Ovary (tissue), 7 donors: ENCODE measurements at regions not wholly inside any gene's neighbourhood (a gene's known extent, or its start where the extent isn't known, plus 50 kb on each side); places are given as distances from the start of the nearest gene placed in this dataset.

Experiments
- DNase-seq, 5 donors: peaks; one replicate each; pipeline ENCODE4 v3.0.0-alpha.2; 2019 to 2020
- H3K27ac ChIP-seq, 2 donors: fragments of 200-600 bp; one replicate each; pipeline versions ENCODE4 v1.5.1 to v1.8.0; 2019 to 2022
- H3K27me3 ChIP-seq: fragments of 200-600 bp; one replicate; pipeline ENCODE4 v1.8.0; 2022
- H3K36me3 ChIP-seq: fragments of 200-600 bp; sonication (generic); one replicate; pipeline ENCODE4 v1.5.1; 2019
- H3K4me1 ChIP-seq: one replicate; pipeline ENCODE4 v1.8.1; 2013; ENCODE audit warnings: mild to moderate bottlenecking, moderate library complexity; ENCODE audit not compliant: insufficient read depth
- H3K4me3 ChIP-seq: fragments of 200-600 bp; sonication (generic); one replicate; pipeline ENCODE4 v1.5.1; 2017
- H3K9me3 ChIP-seq, 2 donors: fragments of 200-600 bp in 1 of 2; sonication (generic) in 1 of 2; one replicate each; pipeline versions ENCODE4 v1.5.1 to v1.8.1; 2013 to 2019; ENCODE audit warnings: mild to moderate bottlenecking in 1 of 2, moderate library complexity in 1 of 2
- EP300 ChIP-seq: sonication (generic); formaldehyde crosslinking; IDR thresholded peaks from one replicate; pipeline ENCODE4 v1.6.1; 2017; ENCODE audit warnings: antibody characterized with exemption
- POLR2A ChIP-seq: fragments of 450-650 bp; IDR thresholded peaks from one replicate; pipeline ENCODE4 v1.6.1; 2017; ENCODE audit warnings: antibody characterized with exemption, mild to moderate bottlenecking, moderate library complexity
- WGBS, 3 donors: extraction: QIAGEN DNeasy Blood & Tissue Kit in 1 of 3; methylation state at CpG; one replicate each; pipeline versions ENCODE4 v1.1.5 to v1.1.7; 2013 to 2017; 5-methylcytosine and 5-hydroxymethylcytosine counted together
- intact Hi-C, 4 donors: fragments of 100-400 bp; cut with DNase I; formaldehyde crosslinking; loops; one replicate each; pipeline versions ENCODE4 v1.11.0 to v1.15.1; 2022 to 2023
- TF ChIP-seq, protein P1 (sequence below), 3 donors: fragments of 450-650 bp in 2 of 3; fragments of 200-600 bp in 1 of 3; IDR thresholded peaks; one replicate each; pipeline versions ENCODE4 v1.5.1 to v1.8.0; 2016 to 2022; ENCODE audit warnings: antibody characterized with exemption in 3 of 3, mild to moderate bottlenecking in 1 of 3
- donor health status: DM: no; HTN: no; CAD: no; lungs with moderate emphysema.
- donor health status: DM: no; HTN: no; CAD: no.
- donor health status: Bipolar disorder and iron deficiency.
- donor health status: DM: no; HTN: no; CAD: no.
- donor health status: DM: yes; HTN: yes; CAD: no.

GRCh38 chr20:48422242-48422960 lies 405.4 kb downstream of the PREX1 start:
- Histone ChIP-seq H3K36me3 (no peaks in the 10 kb centered on the region), H3K9me3 (no peaks in the 10 kb centered on the region), H3K27me3 (no peaks in the 10 kb centered on the region), H3K4me3 (no peak overlapping the region), H3K27ac (no peak overlapping the region), H3K4me1 (no peaks in the 10 kb centered on the region)
- intact Hi-C loops, result no loop called here
- no peak for DNase-seq
- no peak for TF ChIP-seq EP300
- 93 to 96% (median 94%) methylated on average over 3 of the region's 3 CpGs for WGBS, 3 donors

DNA sequence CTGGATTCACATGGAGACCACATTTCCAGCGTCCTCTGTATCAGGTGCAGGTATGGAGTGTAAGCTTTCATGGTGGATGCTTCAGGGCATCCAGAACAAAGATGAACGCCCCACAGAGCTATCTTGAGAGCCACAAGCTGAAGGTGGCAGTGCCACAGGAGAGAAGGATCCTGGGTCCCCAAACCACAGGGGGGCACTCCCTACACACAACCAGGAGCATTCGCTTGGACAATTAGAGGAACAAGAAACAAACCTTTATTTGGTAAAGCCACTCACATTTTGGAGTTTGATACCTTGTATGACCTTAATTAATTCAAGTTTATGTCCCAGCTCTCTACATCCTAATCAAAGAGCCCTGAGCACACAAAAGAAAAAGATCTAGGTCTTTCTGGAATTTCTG lies 406.3 kb downstream of the PREX1 start:
- no peaks in the 10 kb centered on the region for H3K36me3 ChIP-seq

DNA sequence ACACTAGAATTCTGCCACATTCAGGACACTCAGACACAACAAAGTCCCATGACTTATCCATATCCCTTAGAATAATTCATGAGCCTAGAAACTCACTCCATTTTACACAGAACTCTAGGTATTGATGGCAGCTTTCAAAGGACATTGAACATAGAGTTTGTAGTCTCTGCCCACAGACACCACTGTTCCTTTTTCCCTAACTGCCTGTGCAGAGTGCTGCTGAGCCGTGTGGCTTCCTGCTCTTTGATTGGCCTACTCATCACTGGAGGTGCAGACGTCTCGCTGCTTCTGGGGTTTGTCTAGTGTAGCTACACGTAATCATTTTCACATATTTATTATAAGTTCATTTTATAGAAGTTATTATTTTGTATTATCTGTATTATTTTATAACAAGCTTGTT lies 407.6 kb downstream of the PREX1 start:
- no peak overlapping the region for H3K4me3 ChIP-seq
- H3K9me3 ChIP-seq, result no peaks in the 10 kb centered on the region
- no peak overlapping the region for H3K27ac ChIP-seq
- no peaks in the 10 kb centered on the region for H3K27me3 ChIP-seq
- no peak for DNase-seq
- no peak for TF ChIP-seq EP300
- TF ChIP-seq POLR2A, result no peak
- TF ChIP-seq, protein P1, sequence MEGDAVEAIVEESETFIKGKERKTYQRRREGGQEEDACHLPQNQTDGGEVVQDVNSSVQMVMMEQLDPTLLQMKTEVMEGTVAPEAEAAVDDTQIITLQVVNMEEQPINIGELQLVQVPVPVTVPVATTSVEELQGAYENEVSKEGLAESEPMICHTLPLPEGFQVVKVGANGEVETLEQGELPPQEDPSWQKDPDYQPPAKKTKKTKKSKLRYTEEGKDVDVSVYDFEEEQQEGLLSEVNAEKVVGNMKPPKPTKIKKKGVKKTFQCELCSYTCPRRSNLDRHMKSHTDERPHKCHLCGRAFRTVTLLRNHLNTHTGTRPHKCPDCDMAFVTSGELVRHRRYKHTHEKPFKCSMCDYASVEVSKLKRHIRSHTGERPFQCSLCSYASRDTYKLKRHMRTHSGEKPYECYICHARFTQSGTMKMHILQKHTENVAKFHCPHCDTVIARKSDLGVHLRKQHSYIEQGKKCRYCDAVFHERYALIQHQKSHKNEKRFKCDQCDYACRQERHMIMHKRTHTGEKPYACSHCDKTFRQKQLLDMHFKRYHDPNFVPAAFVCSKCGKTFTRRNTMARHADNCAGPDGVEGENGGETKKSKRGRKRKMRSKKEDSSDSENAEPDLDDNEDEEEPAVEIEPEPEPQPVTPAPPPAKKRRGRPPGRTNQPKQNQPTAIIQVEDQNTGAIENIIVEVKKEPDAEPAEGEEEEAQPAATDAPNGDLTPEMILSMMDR (IDR thresholded peaks at IDR 0.05), result no peak
- H3K4me1 ChIP-seq, result no peaks in the 10 kb centered on the region
- WGBS, 3 donors, result 86 to 90% (median 88%) methylated on average over 4 of the region's 4 CpGs
- intact Hi-C loops, result no loop called here
- no peaks in the 10 kb centered on the region for H3K36me3 ChIP-seq

More for the DNA sequence above, 406.3 kb downstream of the PREX1 start:
- no peak overlapping the region for H3K27ac ChIP-seq
- no peak overlapping the region for H3K4me3 ChIP-seq
- no peak for DNase-seq
- no peak for TF ChIP-seq POLR2A
- no peak for TF ChIP-seq EP300
- TF ChIP-seq, protein P1 (IDR thresholded peaks at IDR 0.05), result no peak
- no peaks in the 10 kb centered on the region for H3K27me3 ChIP-seq
- H3K4me1 ChIP-seq, result no peaks in the 10 kb centered on the region
- intact Hi-C loops, result no loop called here
- no peaks in the 10 kb centered on the region for H3K9me3 ChIP-seq
- WGBS, 3 donors, result 76 to 92% (median 84%) methylated on average over 3 of the region's 3 CpGs

- Histone ChIP-seq H3K27ac (no peak overlapping the region), H3K36me3 (no peaks in the 10 kb centered on the region), H3K9me3 (no peaks in the 10 kb centered on the region), H3K27me3 (no peaks in the 10 kb centered on the region), H3K4me3 (no peak overlapping the region), H3K4me1 (no peaks in the 10 kb centered on the region)
- intact Hi-C loops, result no loop called here
- WGBS, 3 donors, result 87 to 91% (median 88%) methylated on average over 4 of the region's 4 CpGs
- no peak for DNase-seq
- no peak for TF ChIP-seq POLR2A
- TF ChIP-seq, protein P1 (IDR thresholded peaks at IDR 0.05), result no peak
Measured at GRCh38 chr20:48419173-48419572, 408.6 kb downstream of the PREX1 start.

DNA sequence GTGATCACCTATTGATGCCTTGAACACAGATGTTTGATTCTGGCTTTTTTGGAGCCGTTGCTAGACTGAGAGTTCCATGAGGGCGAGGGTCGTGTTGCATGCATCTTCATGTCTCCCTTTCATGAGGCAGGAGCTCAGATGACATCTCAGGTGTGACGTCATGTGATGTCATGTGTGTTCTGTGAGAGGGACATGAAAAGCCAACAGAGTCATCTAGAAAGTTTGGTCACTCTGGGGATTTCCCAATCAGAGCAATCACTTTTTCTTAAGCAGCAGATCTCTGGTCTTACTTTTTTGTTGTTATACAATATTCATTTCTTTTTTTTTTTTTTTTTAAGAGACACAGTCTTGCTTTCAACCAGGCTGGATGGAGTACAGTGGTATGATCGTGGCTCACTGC lies 411.8 kb downstream of the PREX1 start:
- Histone ChIP-seq H3K4me3 (no peak overlapping the region), H3K4me1 (no peaks in the 10 kb centered on the region), H3K27ac (no peak overlapping the region), H3K27me3 (no peaks in the 10 kb centered on the region), H3K9me3 (no peaks in the 10 kb centered on the region), H3K36me3 (no peaks in the 10 kb centered on the region)
- TF ChIP-seq, protein P1 (IDR thresholded peaks at IDR 0.05), result no peak
- TF ChIP-seq POLR2A (no peak), EP300 (no peak)
- DNase-seq, result no peak
- intact Hi-C loops, result no loop called here
- 54 to 68% (median 60%) methylated on average over 5 of the region's 5 CpGs for WGBS, 3 donors
